Astrocyte (in vitro differentiated cells and primary cell): ENCODE measurements at regions not wholly inside any gene's neighbourhood (a gene's known extent, or its start where the extent isn't known, plus 50 kb on each side); places are given as distances from the start of the nearest gene placed in this dataset.
"Not testable (repeated sequence)": the region's sequence is repeated elsewhere in the genome, so short reads cannot be mapped to it uniquely, and the experiment has no call there.

Experiments
- CTCF ChIP-seq: IDR thresholded peaks from 2 replicates; pipeline ENCODE4 v1.5.1; 2011; ENCODE audit warnings: low read depth, mild to moderate bottlenecking, inconsistent platforms, low read length, moderate library complexity; ENCODE audit not compliant: insufficient read depth
- EZH2 ChIP-seq: IDR thresholded peaks from 2 replicates; pipeline ENCODE4 v1.6.1; 2012; ENCODE audit warnings: mild to moderate bottlenecking, low read length, inconsistent platforms; ENCODE audit not compliant: insufficient read depth

GRCh38 chr9:63876380-63876779, 1408.6 kb downstream of the FOXD4L5 start:
- not testable (repeated sequence) for TF ChIP-seq CTCF, EZH2
